Lower lobe of right lung (tissue), 2 donors: ENCODE measurements at regions not wholly inside any gene's neighbourhood (a gene's known extent, or its start where the extent isn't known, plus 50 kb on each side); places are given as distances from the start of the nearest gene placed in this dataset.

Experiments
- ATAC-seq, 2 donors: fragments of 200-7000 bp; cut with Tn5 transposase; one replicate each; pipeline ENCODE4 v1.9.1; 2020 to 2022; ENCODE audit warnings: mild to moderate bottlenecking in 2 of 2, moderate library complexity in 2 of 2
- DNase-seq: peaks from one replicate; pipeline ENCODE4 v3.0.0-alpha.2; 2020
- H3K27ac ChIP-seq: fragments of 200-600 bp; one replicate; pipeline ENCODE4 v1.8.0; 2022
- H3K27me3 ChIP-seq: fragments of 200-600 bp; one replicate; pipeline ENCODE4 v1.8.0; 2022; ENCODE audit warnings: low read depth
- H3K36me3 ChIP-seq: fragments of 200-600 bp; one replicate; pipeline ENCODE4 v1.8.0; 2022; ENCODE audit warnings: mild to moderate bottlenecking
- H3K4me1 ChIP-seq: fragments of 200-600 bp; one replicate; pipeline ENCODE4 v1.8.0; 2022
- H3K4me3 ChIP-seq: fragments of 200-600 bp; one replicate; pipeline ENCODE4 v1.8.0; 2022; ENCODE audit warnings: mild to moderate bottlenecking
- H3K9me3 ChIP-seq: fragments of 200-600 bp; one replicate; pipeline ENCODE4 v1.8.0; 2022
- intact Hi-C: fragments of 100-400 bp; cut with DNase I; formaldehyde crosslinking; loops from one replicate; pipeline ENCODE4 v1.11.0; 2022
- TF ChIP-seq, protein P1 (sequence below): fragments of 200-600 bp; IDR thresholded peaks from one replicate; pipeline ENCODE4 v1.8.0; 2022; ENCODE audit warnings: antibody characterized with exemption, mild to moderate bottlenecking
- donor health status: DM: no; HTN: yes; CAD: no; lungs with severe emphysema.

DNA sequence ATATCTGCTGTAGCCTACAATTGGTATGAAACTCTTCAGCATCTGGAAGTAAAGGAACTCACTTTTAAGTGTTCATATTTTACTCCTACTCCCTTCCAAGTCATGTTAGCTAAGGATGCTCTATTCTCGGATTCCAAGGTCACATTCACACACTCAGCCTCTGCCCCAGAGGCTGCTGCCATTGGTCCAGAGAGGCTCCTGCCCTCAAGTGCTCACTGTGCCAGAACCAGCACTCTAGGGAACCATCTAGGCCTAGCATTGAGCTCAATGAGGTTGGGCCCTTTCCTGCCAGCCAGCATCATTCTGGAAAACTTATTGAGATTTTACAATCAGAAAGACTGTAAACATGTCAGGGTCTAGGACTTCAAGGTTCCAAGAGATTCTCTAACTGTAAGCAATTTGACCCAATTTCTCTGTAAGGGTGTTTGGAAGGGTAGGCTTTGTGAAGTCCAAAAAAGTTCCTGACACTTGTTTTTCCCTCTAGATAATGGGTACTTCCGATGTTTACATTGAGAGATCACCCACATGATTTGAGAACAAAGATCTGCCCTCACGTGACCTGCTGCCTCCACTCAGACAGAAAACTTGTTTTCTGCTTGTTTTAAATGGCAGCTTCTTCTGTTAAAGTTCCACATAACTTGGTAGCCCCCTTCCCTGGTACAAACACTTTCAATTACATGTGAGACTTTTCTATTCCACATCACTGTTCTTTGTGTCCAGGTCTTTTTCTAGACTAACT lies 94.9 kb downstream of the MAB21L3 start:
- intact Hi-C loops = no loop called here
- no peak for ATAC-seq
- TF ChIP-seq, protein P1, sequence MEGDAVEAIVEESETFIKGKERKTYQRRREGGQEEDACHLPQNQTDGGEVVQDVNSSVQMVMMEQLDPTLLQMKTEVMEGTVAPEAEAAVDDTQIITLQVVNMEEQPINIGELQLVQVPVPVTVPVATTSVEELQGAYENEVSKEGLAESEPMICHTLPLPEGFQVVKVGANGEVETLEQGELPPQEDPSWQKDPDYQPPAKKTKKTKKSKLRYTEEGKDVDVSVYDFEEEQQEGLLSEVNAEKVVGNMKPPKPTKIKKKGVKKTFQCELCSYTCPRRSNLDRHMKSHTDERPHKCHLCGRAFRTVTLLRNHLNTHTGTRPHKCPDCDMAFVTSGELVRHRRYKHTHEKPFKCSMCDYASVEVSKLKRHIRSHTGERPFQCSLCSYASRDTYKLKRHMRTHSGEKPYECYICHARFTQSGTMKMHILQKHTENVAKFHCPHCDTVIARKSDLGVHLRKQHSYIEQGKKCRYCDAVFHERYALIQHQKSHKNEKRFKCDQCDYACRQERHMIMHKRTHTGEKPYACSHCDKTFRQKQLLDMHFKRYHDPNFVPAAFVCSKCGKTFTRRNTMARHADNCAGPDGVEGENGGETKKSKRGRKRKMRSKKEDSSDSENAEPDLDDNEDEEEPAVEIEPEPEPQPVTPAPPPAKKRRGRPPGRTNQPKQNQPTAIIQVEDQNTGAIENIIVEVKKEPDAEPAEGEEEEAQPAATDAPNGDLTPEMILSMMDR = no peak

DNA sequence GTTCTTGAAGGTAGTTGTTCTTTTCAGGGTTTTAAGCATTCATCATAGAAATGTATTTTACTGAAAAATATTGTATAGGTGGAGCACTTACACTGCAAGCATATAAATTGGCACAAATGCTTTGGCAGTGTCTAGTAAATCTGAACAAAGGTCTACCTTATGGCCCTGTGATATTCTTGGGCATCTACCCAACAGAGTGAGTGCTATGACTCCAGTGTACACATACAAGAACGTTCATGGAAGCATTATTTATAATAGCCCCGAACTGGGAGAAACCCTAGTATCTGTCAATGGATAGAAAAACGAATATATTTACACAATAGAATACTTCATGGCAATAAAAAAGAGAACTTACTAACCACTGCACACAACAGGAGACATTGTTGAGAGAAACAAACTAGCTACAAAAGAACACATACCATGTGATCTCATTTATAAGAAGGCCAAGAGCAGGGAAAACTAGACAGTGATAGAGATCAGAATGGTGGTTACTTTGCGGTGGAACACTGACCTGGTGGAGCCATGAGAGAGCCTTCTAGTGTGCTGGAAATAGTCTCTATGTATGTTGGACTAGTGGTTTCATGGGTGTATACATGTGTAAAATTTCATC lies 96.0 kb downstream of the MAB21L3 start:
- TF ChIP-seq, protein P1 = no peak
- DNase-seq = no peak
- Histone ChIP-seq H3K27me3 (no peaks in the 10 kb centered on the region), H3K4me3 (no peak overlapping the region), H3K27ac (no peak overlapping the region), H3K4me1 (no peaks in the 10 kb centered on the region), H3K9me3 (no peaks in the 10 kb centered on the region), H3K36me3 (no peaks in the 10 kb centered on the region)
- intact Hi-C loops = no loop called here
- ATAC-seq = peak in 1 of 2 donors; percentile 33

More for the DNA sequence above, 94.9 kb downstream of the MAB21L3 start:
- no peak overlapping the region for H3K27ac ChIP-seq
- no peak overlapping the region for H3K4me3 ChIP-seq
- H3K9me3 ChIP-seq = no peaks in the 10 kb centered on the region
- H3K27me3 ChIP-seq = no peaks in the 10 kb centered on the region
- no peaks in the 10 kb centered on the region for H3K36me3 ChIP-seq
- DNase-seq = no peak
- no peaks in the 10 kb centered on the region for H3K4me1 ChIP-seq

DNA sequence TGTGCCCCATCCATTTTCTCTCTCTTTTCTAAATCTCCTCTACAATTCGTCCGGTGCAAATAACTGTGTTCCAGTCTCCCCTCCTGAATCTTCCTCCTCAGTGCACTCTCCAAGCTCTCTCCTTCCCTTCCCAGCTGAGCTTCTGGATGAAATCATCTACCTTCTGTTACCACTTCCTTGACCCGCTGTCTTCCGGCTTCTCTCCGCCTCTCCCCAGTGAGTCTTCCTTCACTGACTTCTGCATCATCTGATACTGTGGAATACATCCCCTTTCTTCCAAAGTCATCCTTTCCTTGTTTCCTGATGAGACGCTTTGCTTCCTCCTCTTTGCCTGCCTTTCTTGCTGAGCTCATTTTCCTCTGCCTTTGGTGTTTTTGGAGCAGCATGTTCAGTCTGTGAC lies 96.9 kb downstream of the MAB21L3 start:
- Histone ChIP-seq H3K27me3 (no peaks in the 10 kb centered on the region), H3K4me1 (no peaks in the 10 kb centered on the region), H3K36me3 (no peaks in the 10 kb centered on the region), H3K27ac (no peak overlapping the region), H3K4me3 (no peak overlapping the region), H3K9me3 (no peaks in the 10 kb centered on the region)
- no peak for ATAC-seq
- TF ChIP-seq, protein P1 = no peak
- intact Hi-C loops = no loop called here
- DNase-seq = no peak

DNA sequence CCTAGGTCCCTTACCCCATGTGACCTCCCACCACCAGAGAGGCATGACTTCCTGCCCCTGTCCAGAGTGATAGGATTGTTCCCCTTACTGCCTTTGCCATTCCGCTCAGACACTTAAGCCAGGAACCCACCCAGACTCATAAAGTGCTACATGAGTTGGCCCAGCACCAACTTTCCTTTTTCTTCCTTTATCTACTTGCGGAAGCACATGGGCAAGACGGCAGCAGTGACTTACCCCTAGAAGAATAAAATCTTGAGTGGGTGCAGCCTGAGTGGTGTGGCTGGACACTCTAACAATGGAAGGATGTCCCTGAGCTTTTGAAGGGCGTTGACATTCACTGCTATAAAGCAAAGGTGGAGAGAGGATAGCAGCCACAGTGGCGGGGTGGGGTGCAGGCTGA lies 100.1 kb downstream of the MAB21L3 start:
- DNase-seq = no peak
- intact Hi-C loops = no loop called here
- H3K4me1 ChIP-seq = no peaks in the 10 kb centered on the region
- no peaks in the 10 kb centered on the region for H3K27me3 ChIP-seq
- ATAC-seq = no peak
- no peaks in the 10 kb centered on the region for H3K36me3 ChIP-seq
- TF ChIP-seq, protein P1 = no peak
- no peak overlapping the region for H3K4me3 ChIP-seq
- no peak overlapping the region for H3K27ac ChIP-seq
- H3K9me3 ChIP-seq = no peaks in the 10 kb centered on the region

DNA sequence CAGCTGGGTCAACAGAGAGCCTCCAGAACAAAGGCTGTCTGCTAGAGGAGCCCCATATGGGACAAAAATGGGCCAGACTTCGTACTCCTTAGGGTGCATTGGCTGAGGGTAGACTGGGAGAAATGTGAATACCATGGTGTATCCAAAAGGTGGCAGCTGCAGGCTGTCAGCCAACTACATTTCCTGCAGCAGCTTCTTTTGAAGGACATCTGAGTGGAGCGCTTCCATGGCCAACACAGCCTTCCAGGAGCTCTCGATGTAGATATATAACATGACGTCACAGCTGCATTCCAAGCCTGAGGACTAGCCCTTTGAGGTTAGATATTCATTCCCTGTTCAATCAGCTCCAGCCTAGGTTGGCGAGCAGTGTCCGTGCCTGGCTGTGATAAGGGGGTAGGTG lies 107.7 kb downstream of the MAB21L3 start:
- ATAC-seq = peak; percentile 64 to 76
- no peak overlapping the region for H3K27ac ChIP-seq
- TF ChIP-seq, protein P1 = no peak
- intact Hi-C loops = no loop called here
- no peak for DNase-seq
- H3K36me3 ChIP-seq = no peaks in the 10 kb centered on the region
- no peaks in the 10 kb centered on the region for H3K9me3 ChIP-seq
- H3K4me3 ChIP-seq = no peak overlapping the region
- H3K27me3 ChIP-seq = no peaks in the 10 kb centered on the region
- no peaks in the 10 kb centered on the region for H3K4me1 ChIP-seq
